H9 (cell line): ENCODE measurements at regions not wholly inside any gene's neighbourhood (a gene's known extent, or its start where the extent isn't known, plus 50 kb on each side); places are given as distances from the start of the nearest gene placed in this dataset.

Experiments
- DNase-seq: peaks from one replicate; pipeline ENCODE4 v3.0.0-alpha.2; 2017
- H2AFZ ChIP-seq: one replicate; pipeline ENCODE4 v1.6.1; 2013; ENCODE audit warnings: mild to moderate bottlenecking, low read length, control low read depth, moderate library complexity
- H2AK5ac ChIP-seq: 2 replicates; pipeline ENCODE4 v1.6.1; 2013; ENCODE audit warnings: low read length, control low read depth, mixed read lengths; ENCODE audit not compliant: insufficient read length
- H2BK120ac ChIP-seq: one replicate; pipeline ENCODE4 v1.6.1; 2013; ENCODE audit warnings: low read depth, mild to moderate bottlenecking, low read length, control low read depth, inconsistent platforms; ENCODE audit not compliant: poor library complexity, severe bottlenecking
- H2BK12ac ChIP-seq: 2 replicates; pipeline ENCODE4 v1.6.1; 2013; ENCODE audit warnings: low read length, control low read depth, mixed read lengths, low read depth; ENCODE audit not compliant: insufficient read length
- H2BK15ac ChIP-seq: 2 replicates; pipeline ENCODE4 v1.6.1; 2013; ENCODE audit warnings: low read depth, low read length, control low read depth
- H2BK20ac ChIP-seq: one replicate; pipeline ENCODE4 v1.6.1; 2013; ENCODE audit warnings: low read depth, mild to moderate bottlenecking, low read length, control low read depth, inconsistent platforms; ENCODE audit not compliant: poor library complexity, severe bottlenecking
- H2BK5ac ChIP-seq: 2 replicates; pipeline ENCODE4 v1.6.1; 2013; ENCODE audit warnings: low read length, control low read depth, mixed read lengths; ENCODE audit not compliant: insufficient read length
- H3K14ac ChIP-seq: 2 replicates; pipeline ENCODE4 v1.6.1; 2013; ENCODE audit warnings: low read length, control low read depth; ENCODE audit not compliant: insufficient read depth
- H3K18ac ChIP-seq: 2 replicates; pipeline ENCODE4 v1.6.1; 2013; ENCODE audit warnings: low read depth, mild to moderate bottlenecking, mixed read lengths, low read length, control low read depth; ENCODE audit not compliant: insufficient read length
- H3K23ac ChIP-seq: 2 replicates; pipeline ENCODE4 v1.6.1; 2013; ENCODE audit warnings: low read length, control low read depth, mixed read lengths, low read depth; ENCODE audit not compliant: insufficient read length
- H3K23me2 ChIP-seq: 2 replicates; pipeline ENCODE4 v1.6.1; 2013; ENCODE audit warnings: low read depth, mild to moderate bottlenecking, mixed read lengths, low read length, control low read depth; ENCODE audit not compliant: insufficient read length, poor library complexity, severe bottlenecking
- H3K27ac ChIP-seq: 2 replicates; pipeline ENCODE4 v1.5.1; 2013; ENCODE audit warnings: low read length, control low read depth, mixed read lengths, low read depth; ENCODE audit not compliant: insufficient read length
- H3K27me3 ChIP-seq: 2 replicates; pipeline ENCODE4 v1.6.1; 2013; ENCODE audit warnings: low read length, control low read depth, inconsistent platforms; ENCODE audit not compliant: insufficient read depth
- H3K4ac ChIP-seq: 2 replicates; pipeline ENCODE4 v1.6.1; 2013; ENCODE audit warnings: low read depth, mild to moderate bottlenecking, control low read depth, inconsistent platforms, low read length, moderate library complexity
- H3K4me1 ChIP-seq: 2 replicates; pipeline ENCODE4 v1.6.1; 2013; ENCODE audit warnings: low read length, control low read depth, inconsistent platforms; ENCODE audit not compliant: insufficient read depth
- H3K4me2 ChIP-seq: 2 replicates; pipeline ENCODE4 v1.6.1; 2013; ENCODE audit warnings: low read length, control low read depth, mixed read lengths; ENCODE audit not compliant: insufficient read length, insufficient read depth
- H3K56ac ChIP-seq: 2 replicates; pipeline ENCODE4 v1.6.1; 2013; ENCODE audit warnings: low read depth, mild to moderate bottlenecking, mixed read lengths, low read length, control low read depth; ENCODE audit not compliant: insufficient read length
- H3K79me1 ChIP-seq: 2 replicates; pipeline ENCODE4 v1.6.1; 2013; ENCODE audit warnings: low read depth, mild to moderate bottlenecking, moderate library complexity, low read length, control low read depth, inconsistent platforms; ENCODE audit not compliant: insufficient read depth, poor library complexity, severe bottlenecking
- H3K79me2 ChIP-seq: 2 replicates; pipeline ENCODE4 v1.6.1; 2013; ENCODE audit warnings: low read length, control low read depth, inconsistent platforms; ENCODE audit not compliant: insufficient read depth
- H3K9ac ChIP-seq: 2 replicates; pipeline ENCODE4 v1.6.1; 2013; ENCODE audit warnings: low read length, control low read depth, mixed read lengths; ENCODE audit not compliant: insufficient read length; ENCODE audit errors: extremely low read depth
- H3K9me3 ChIP-seq: one replicate; pipeline ENCODE4 v1.6.1; 2013; ENCODE audit warnings: low read depth, low read length, inconsistent platforms; ENCODE audit not compliant: control insufficient read depth
- H3T11ph ChIP-seq: one replicate; pipeline ENCODE4 v1.6.1; 2013; ENCODE audit warnings: mild to moderate bottlenecking, low read length, control low read depth, inconsistent platforms
- H4K20me1 ChIP-seq: one replicate; pipeline ENCODE4 v1.6.1; 2013; ENCODE audit not compliant: control insufficient read depth, insufficient read length, insufficient read depth
- H4K5ac ChIP-seq: 2 replicates; pipeline ENCODE4 v1.6.1; 2013; ENCODE audit warnings: low read depth, mild to moderate bottlenecking, mixed read lengths, low read length, control low read depth; ENCODE audit not compliant: insufficient read length
- H4K8ac ChIP-seq: replicated peaks from 2 replicates; pipeline ENCODE4 v1.6.1; 2013; ENCODE audit warnings: low read length, control low read depth, mixed read lengths, low read depth; ENCODE audit not compliant: insufficient read length
- H4K91ac ChIP-seq: 2 replicates; pipeline ENCODE4 v1.6.1; 2013; ENCODE audit warnings: low read depth, mild to moderate bottlenecking, moderate library complexity, mixed read lengths, low read length, control low read depth; ENCODE audit not compliant: insufficient read length
- H3K27ac Mint-ChIP-seq, 3 experiments: 2 replicates in 2 of 3; 3 replicates in 1 of 3; pipeline ENCODE4 v1.8.0; 2020 to 2021; ENCODE audit warnings: mixed read lengths in 3 of 3, mild to moderate bottlenecking in 1 of 3, moderate library complexity in 1 of 3
- H3K27me3 Mint-ChIP-seq: 2 replicates; pipeline ENCODE4 v1.8.0; 2021; ENCODE audit warnings: low read depth, mild to moderate bottlenecking, moderate library complexity, mixed read lengths
- H3K36me3 Mint-ChIP-seq, 3 experiments: 2 replicates in 2 of 3; 3 replicates in 1 of 3; pipeline ENCODE4 v1.8.0; 2020 to 2021; ENCODE audit warnings: low read depth in 3 of 3, mixed read lengths in 3 of 3; ENCODE audit not compliant: insufficient read depth in 1 of 3
- H3K4me1 Mint-ChIP-seq, 2 experiments: 2 replicates each; pipeline ENCODE4 v1.8.0; 2020; ENCODE audit warnings: mixed read lengths in 2 of 2
- H3K4me3 Mint-ChIP-seq, 2 experiments: 2 replicates in 1 of 2; 3 replicates in 1 of 2; pipeline ENCODE4 v1.8.0; 2020 to 2021; ENCODE audit warnings: mild to moderate bottlenecking in 2 of 2, mixed read lengths in 2 of 2, moderate library complexity in 1 of 2
- H3K9me3 Mint-ChIP-seq, 2 experiments: 2 replicates in 1 of 2; 3 replicates in 1 of 2; pipeline ENCODE4 v1.8.0; 2020; ENCODE audit warnings: mild to moderate bottlenecking in 2 of 2, mixed read lengths in 2 of 2, moderate library complexity in 1 of 2
- CTCF ChIP-seq: fragments of 200-600 bp; sonication (generic); conservative IDR thresholded peaks from 3 replicates; pipeline ENCODE4 v1.8.0; 2021; ENCODE audit warnings: antibody characterized with exemption, mild to moderate bottlenecking
- WGBS: extraction: QIAGEN DNeasy Blood & Tissue Kit; methylation state at CpG from one replicate; pipeline ENCODE4 v1.1.7; 2013; ENCODE audit warnings: missing lambda C conversion rate, low lambda C conversion rate, mixed read lengths; ENCODE audit not compliant: insufficient read length; ENCODE audit errors: extremely low coverage; 5-methylcytosine and 5-hydroxymethylcytosine counted together

- no peak overlapping the region; a peak in 1 of 7 replicates for H3K27ac Mint-ChIP-seq
- WGBS = no CpG with 5 or more reads among the region's 1 CpG
- no peak overlapping the region for H3K27ac ChIP-seq
Observed at GRCh38 chr22:34501366-34501965, 564.5 kb upstream of the ISX start.

More at GRCh38 chr22:34501366-34501965, 564.5 kb upstream of the ISX start:
- no peak overlapping the region for H2BK5ac ChIP-seq
- H2BK20ac ChIP-seq = no peak overlapping the region
- H4K91ac ChIP-seq = no peak overlapping the region
- H2AFZ ChIP-seq = no peak overlapping the region
- no peaks in the 10 kb centered on the region for H3K9me3 ChIP-seq
- no peak overlapping the region for H2BK12ac ChIP-seq
- H2BK15ac ChIP-seq = no peak overlapping the region
- no peak overlapping the region for H3K14ac ChIP-seq
- no peaks in the 10 kb centered on the region for H3K79me1 ChIP-seq
- H3K27me3 ChIP-seq = no peaks in the 10 kb centered on the region
- no peaks in the 10 kb centered on the region for H3K79me2 ChIP-seq
- Mint-ChIP-seq H3K4me3 (no peak overlapping the region), H3K9me3 (peaks cover 4 to 15% of the 10 kb centered on the region in 2 experiments; a peak in 4 of 5 replicates), H3K27me3 (peaks cover 9% of the 10 kb centered on the region), H3K4me1 (no peaks in the 10 kb centered on the region), H3K36me3 (no peaks in the 10 kb centered on the region; a peak in 1 of 7 replicates)
- no peaks in the 10 kb centered on the region for H3K23me2 ChIP-seq
- H3K4me2 ChIP-seq = no peak overlapping the region
- no peak overlapping the region for H2AK5ac ChIP-seq
- H3K4me1 ChIP-seq = no peaks in the 10 kb centered on the region
- H3K23ac ChIP-seq = no peak overlapping the region
- no peaks in the 10 kb centered on the region for H4K20me1 ChIP-seq
- DNase-seq = no peak
- no peak overlapping the region for H3K56ac ChIP-seq
- H3K18ac ChIP-seq = no peak overlapping the region
- no peak overlapping the region for H3T11ph ChIP-seq
- TF ChIP-seq CTCF = no peak
- H3K4ac ChIP-seq = no peak overlapping the region
- no peak overlapping the region for H3K9ac ChIP-seq
- H2BK120ac ChIP-seq = no peak overlapping the region
- H4K5ac ChIP-seq = no peak overlapping the region
- H4K8ac ChIP-seq = no peak overlapping the region
